GM21367 (cell line): ENCODE measurements at regions not wholly inside any gene's neighbourhood (a gene's known extent, or its start where the extent isn't known, plus 50 kb on each side); places are given as distances from the start of the nearest gene placed in this dataset.

Experiments used
- ATAC-seq: cut with Tn5 transposase; IDR thresholded peaks from one replicate; pipeline ENCODE4 v1.9.1; 2021; ENCODE audit not compliant: unreplicated experiment

DNA sequence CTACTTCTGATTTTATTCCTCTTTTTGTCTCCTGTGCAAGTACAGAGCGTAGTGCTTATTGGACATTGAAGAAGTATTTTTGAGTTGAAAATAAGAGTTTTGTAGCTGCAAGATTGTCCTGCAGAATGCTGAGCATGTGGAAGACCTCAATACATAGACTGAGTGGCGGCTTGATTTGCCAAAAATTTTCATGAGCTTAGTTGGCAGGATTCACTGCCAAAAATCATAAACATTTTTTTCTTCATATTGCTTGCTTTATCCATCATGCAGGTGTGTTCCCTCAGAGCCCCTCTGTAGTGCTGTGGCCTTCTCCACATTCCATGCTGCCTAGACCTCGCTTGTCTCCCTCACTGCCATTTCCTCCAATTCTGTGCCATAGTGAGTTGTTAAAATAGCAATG is 100.1 kb downstream of the DUSP10 start:
- ATAC-seq, result no peak

DNA sequence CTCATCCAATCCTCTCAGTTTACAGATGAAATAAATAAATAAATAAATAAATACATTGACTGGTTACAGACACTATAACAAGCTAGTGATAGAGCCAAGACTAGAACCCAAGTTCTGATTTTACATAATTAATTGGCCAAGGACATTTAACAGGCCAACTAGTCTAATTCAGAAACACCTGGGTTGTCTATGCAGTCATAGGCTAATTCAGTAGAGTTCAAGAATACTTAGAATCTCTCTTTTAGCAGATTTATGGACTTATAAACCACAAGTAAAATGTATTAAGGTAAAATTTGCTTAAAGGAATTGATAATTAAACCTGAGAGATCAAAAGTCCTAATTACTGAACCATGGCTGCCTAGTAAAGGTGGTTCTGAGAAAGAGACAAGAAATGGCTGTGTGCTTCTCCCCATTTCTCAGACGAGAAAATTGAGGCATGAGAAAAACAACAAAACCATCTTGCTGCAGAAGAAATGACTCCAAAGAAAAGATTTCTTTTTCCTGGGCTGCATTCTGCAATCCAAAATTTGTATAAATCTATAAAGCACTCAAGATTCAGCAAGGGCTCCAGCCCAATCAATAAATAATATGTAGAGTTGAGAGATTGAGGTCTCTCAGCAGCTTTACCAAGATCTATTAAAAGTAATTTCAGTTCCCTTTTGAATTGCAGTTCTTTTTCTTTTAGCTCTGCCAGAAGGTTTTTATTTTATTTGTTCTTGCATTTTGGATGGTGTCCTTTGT is 98.3 kb downstream of the DUSP10 start:
- peak; percentile 55 for ATAC-seq

DNA sequence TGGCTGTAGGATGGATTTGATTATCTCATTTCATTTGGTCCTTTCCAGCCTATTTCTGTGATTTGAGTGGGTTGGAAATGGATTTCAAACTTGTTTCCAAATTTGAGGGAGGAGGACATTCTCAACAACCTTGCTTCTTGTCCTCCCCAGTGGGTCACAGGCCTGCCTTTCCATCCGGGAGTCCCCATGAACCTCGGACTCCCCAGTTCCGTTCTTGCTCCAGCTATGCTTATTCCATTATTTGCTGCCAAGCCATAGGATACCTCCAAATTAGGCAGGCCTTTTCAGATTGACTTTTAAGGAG is 97.8 kb downstream of the DUSP10 start:
- ATAC-seq, result no peak

DNA sequence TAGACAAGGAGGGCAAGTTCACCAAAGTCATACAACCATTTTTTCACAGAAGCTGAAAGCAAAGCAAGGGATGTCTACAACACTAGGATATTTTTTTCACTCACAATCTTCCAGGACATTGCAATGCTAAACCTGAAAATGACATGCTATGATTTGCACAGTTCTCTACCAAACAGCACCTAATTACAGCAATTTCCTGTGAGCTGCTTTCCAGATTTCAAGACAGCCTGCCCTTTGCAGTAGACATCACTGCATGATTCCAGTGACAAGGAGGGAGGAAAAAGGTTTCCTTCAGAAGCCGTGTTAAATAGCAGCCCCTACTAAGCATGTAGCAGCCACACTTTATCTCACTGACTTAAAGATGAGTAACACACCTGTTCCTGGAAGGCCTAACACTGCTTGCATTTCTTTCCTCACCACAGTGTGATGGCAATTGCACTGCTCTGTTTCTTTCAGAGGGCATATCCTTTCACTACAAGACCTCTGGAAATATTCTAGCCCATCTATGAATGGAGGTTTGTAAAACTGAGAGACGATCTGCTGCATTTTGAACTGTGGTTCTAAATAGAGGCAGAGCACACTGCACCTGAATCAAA is 97.1 kb downstream of the DUSP10 start:
- ATAC-seq, result peak; percentile 40

DNA sequence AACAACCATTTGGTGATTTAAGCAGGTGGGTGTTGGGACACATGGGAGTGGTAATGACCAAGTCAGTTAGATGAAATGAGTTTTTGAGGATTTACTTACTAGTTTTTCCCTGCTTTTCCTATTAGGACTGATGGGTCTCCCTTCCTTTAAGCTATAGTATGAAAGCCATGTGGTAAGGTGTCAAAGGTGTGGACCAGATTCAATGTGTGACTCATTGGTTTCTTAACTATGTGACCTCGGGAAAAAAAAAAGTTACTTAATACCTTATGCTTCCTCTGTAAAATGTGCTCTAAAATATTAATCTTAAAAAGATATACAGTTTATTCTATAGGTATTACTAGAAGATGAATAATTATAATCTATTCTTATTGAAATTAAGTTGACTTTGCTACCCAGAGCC is 93.7 kb downstream of the DUSP10 start:
- ATAC-seq, result no peak
